ENCODE measurements at regions not wholly inside any gene's neighbourhood (a gene's known extent, or its start where the extent isn't known, plus 50 kb on each side); places are given as distances from the start of the nearest gene placed in this dataset.
"Not testable (repeated sequence)": the region's sequence is repeated elsewhere in the genome, so short reads cannot be mapped to it uniquely, and the experiment has no call there.

GRCh38 chr9:42388846-42389245 is 205.4 kb downstream of the SPATA31A6 start:
- no peak overlapping the region for H3K4me3 Mint-ChIP-seq (ENCODE audit: unreplicated experiment)
- no peak for TF ChIP-seq CTCF (IDR thresholded peaks at IDR 0.05)
- H3K27ac Mint-ChIP-seq (ENCODE audit: unreplicated experiment): no peak overlapping the region

GRCh38 chr9:42392773-42393455 is 209.5 kb downstream of the SPATA31A6 start:
- not testable (repeated sequence) for H3K9me3 Mint-ChIP-seq (ENCODE audit: unreplicated experiment); H3K36me3 Mint-ChIP-seq (ENCODE audit: unreplicated experiment); DNase-seq (ENCODE audit: extremely low spot score, unreplicated experiment); H3K4me3 Mint-ChIP-seq (ENCODE audit: unreplicated experiment); H3K27ac Mint-ChIP-seq (ENCODE audit: unreplicated experiment); H3K27me3 Mint-ChIP-seq (ENCODE audit: unreplicated experiment)
- H3K4me1 Mint-ChIP-seq (ENCODE audit: unreplicated experiment): peaks cover 10% of the 10 kb centered on the region

More at GRCh38 chr9:42388846-42389245, 205.4 kb downstream of the SPATA31A6 start:
- no peaks in the 10 kb centered on the region for H3K27me3 Mint-ChIP-seq (ENCODE audit: unreplicated experiment)
- no peak for DNase-seq (ENCODE audit: extremely low spot score, unreplicated experiment)
- H3K36me3 Mint-ChIP-seq (ENCODE audit: unreplicated experiment): no peaks in the 10 kb centered on the region
- H3K9me3 Mint-ChIP-seq (ENCODE audit: unreplicated experiment): no peaks in the 10 kb centered on the region
- H3K4me1 Mint-ChIP-seq (ENCODE audit: unreplicated experiment): no peaks in the 10 kb centered on the region

GRCh38 chr9:42396318-42396717 is 212.9 kb downstream of the SPATA31A6 start:
- Mint-ChIP-seq H3K27me3 (ENCODE audit: unreplicated experiment) (peaks cover 2% of the 10 kb centered on the region), H3K4me1 (ENCODE audit: unreplicated experiment) (peaks cover 10% of the 10 kb centered on the region), H3K36me3 (ENCODE audit: unreplicated experiment) (no peaks in the 10 kb centered on the region), H3K27ac (ENCODE audit: unreplicated experiment) (peak overlapping the region; percentile 5), H3K4me3 (ENCODE audit: unreplicated experiment) (no peak overlapping the region), H3K9me3 (ENCODE audit: unreplicated experiment) (no peaks in the 10 kb centered on the region)
- DNase-seq (ENCODE audit: extremely low spot score, unreplicated experiment): no peak
- TF ChIP-seq CTCF (IDR thresholded peaks at IDR 0.05): no peak

- H3K4me1 Mint-ChIP-seq (ENCODE audit: unreplicated experiment): peaks cover 10% of the 10 kb centered on the region
- peak overlapping the region; percentile 68 for H3K27ac Mint-ChIP-seq (ENCODE audit: unreplicated experiment)
- H3K36me3 Mint-ChIP-seq (ENCODE audit: unreplicated experiment); H3K9me3 Mint-ChIP-seq (ENCODE audit: unreplicated experiment); DNase-seq (ENCODE audit: extremely low spot score, unreplicated experiment); H3K4me3 Mint-ChIP-seq (ENCODE audit: unreplicated experiment); H3K27me3 Mint-ChIP-seq (ENCODE audit: unreplicated experiment): not testable (repeated sequence)
These were observed 213.9 kb downstream of the SPATA31A6 start for GRCh38 chr9:42397336-42397735.

- not testable (repeated sequence) for H3K36me3 Mint-ChIP-seq (ENCODE audit: unreplicated experiment); H3K4me1 Mint-ChIP-seq (ENCODE audit: unreplicated experiment); H3K9me3 Mint-ChIP-seq (ENCODE audit: unreplicated experiment); DNase-seq (ENCODE audit: extremely low spot score, unreplicated experiment); H3K27ac Mint-ChIP-seq (ENCODE audit: unreplicated experiment); H3K4me3 Mint-ChIP-seq (ENCODE audit: unreplicated experiment); H3K27me3 Mint-ChIP-seq (ENCODE audit: unreplicated experiment)
These were observed 219.5 kb downstream of the SPATA31A6 start for GRCh38 chr9:42402919-42403318.

GRCh38 chr9:42409581-42409980 is 226.1 kb downstream of the SPATA31A6 start:
- not testable (repeated sequence) for H3K27me3 Mint-ChIP-seq (ENCODE audit: unreplicated experiment); H3K36me3 Mint-ChIP-seq (ENCODE audit: unreplicated experiment); H3K4me1 Mint-ChIP-seq (ENCODE audit: unreplicated experiment); H3K4me3 Mint-ChIP-seq (ENCODE audit: unreplicated experiment); H3K27ac Mint-ChIP-seq (ENCODE audit: unreplicated experiment); DNase-seq (ENCODE audit: extremely low spot score, unreplicated experiment); H3K9me3 Mint-ChIP-seq (ENCODE audit: unreplicated experiment)

GRCh38 chr9:42412354-42412753 is 228.9 kb downstream of the SPATA31A6 start:
- not testable (repeated sequence) for H3K9me3 Mint-ChIP-seq (ENCODE audit: unreplicated experiment); H3K27ac Mint-ChIP-seq (ENCODE audit: unreplicated experiment); H3K4me1 Mint-ChIP-seq (ENCODE audit: unreplicated experiment); DNase-seq (ENCODE audit: extremely low spot score, unreplicated experiment); H3K36me3 Mint-ChIP-seq (ENCODE audit: unreplicated experiment); H3K27me3 Mint-ChIP-seq (ENCODE audit: unreplicated experiment); H3K4me3 Mint-ChIP-seq (ENCODE audit: unreplicated experiment)

- not testable (repeated sequence) for H3K4me3 Mint-ChIP-seq (ENCODE audit: unreplicated experiment); DNase-seq (ENCODE audit: extremely low spot score, unreplicated experiment); H3K27me3 Mint-ChIP-seq (ENCODE audit: unreplicated experiment)
These were observed 231.4 kb downstream of the SPATA31A6 start for GRCh38 chr9:42414865-42415264.

GRCh38 chr9:42419652-42420051 is 236.2 kb downstream of the SPATA31A6 start:
- not testable (repeated sequence) for H3K4me3 Mint-ChIP-seq (ENCODE audit: unreplicated experiment); H3K27me3 Mint-ChIP-seq (ENCODE audit: unreplicated experiment); DNase-seq (ENCODE audit: extremely low spot score, unreplicated experiment); H3K27ac Mint-ChIP-seq (ENCODE audit: unreplicated experiment); H3K36me3 Mint-ChIP-seq (ENCODE audit: unreplicated experiment); H3K9me3 Mint-ChIP-seq (ENCODE audit: unreplicated experiment); H3K4me1 Mint-ChIP-seq (ENCODE audit: unreplicated experiment)

More at GRCh38 chr9:42414865-42415264, 231.4 kb downstream of the SPATA31A6 start:
- H3K27ac Mint-ChIP-seq (ENCODE audit: unreplicated experiment); H3K9me3 Mint-ChIP-seq (ENCODE audit: unreplicated experiment); H3K36me3 Mint-ChIP-seq (ENCODE audit: unreplicated experiment); H3K4me1 Mint-ChIP-seq (ENCODE audit: unreplicated experiment): not testable (repeated sequence)

- H3K4me3 Mint-ChIP-seq (ENCODE audit: unreplicated experiment); H3K9me3 Mint-ChIP-seq (ENCODE audit: unreplicated experiment); DNase-seq (ENCODE audit: extremely low spot score, unreplicated experiment); H3K27ac Mint-ChIP-seq (ENCODE audit: unreplicated experiment); H3K4me1 Mint-ChIP-seq (ENCODE audit: unreplicated experiment); H3K27me3 Mint-ChIP-seq (ENCODE audit: unreplicated experiment); H3K36me3 Mint-ChIP-seq (ENCODE audit: unreplicated experiment): not testable (repeated sequence)
These were observed 236.9 kb downstream of the SPATA31A6 start for GRCh38 chr9:42420324-42420723.

GRCh38 chr9:42421630-42422029 is 238.2 kb downstream of the SPATA31A6 start:
- not testable (repeated sequence) for H3K27me3 Mint-ChIP-seq (ENCODE audit: unreplicated experiment); H3K9me3 Mint-ChIP-seq (ENCODE audit: unreplicated experiment); H3K4me1 Mint-ChIP-seq (ENCODE audit: unreplicated experiment); H3K36me3 Mint-ChIP-seq (ENCODE audit: unreplicated experiment); H3K4me3 Mint-ChIP-seq (ENCODE audit: unreplicated experiment); H3K27ac Mint-ChIP-seq (ENCODE audit: unreplicated experiment); DNase-seq (ENCODE audit: extremely low spot score, unreplicated experiment)
